GM12892 (cell line): ENCODE measurements at regions not wholly inside any gene's neighbourhood (a gene's known extent, or its start where the extent isn't known, plus 50 kb on each side); places are given as distances from the start of the nearest gene placed in this dataset.

Source experiments
- POLR2A ChIP-seq: IDR thresholded peaks from 2 replicates; pipeline ENCODE4 v1.6.1; 2011; ENCODE audit warnings: low read depth, low read length, control low read depth
- POLR2AphosphoS5 ChIP-seq: IDR thresholded peaks from 2 replicates; pipeline ENCODE4 v1.6.1; 2011; ENCODE audit warnings: low read depth, low read length, control low read depth

- TF ChIP-seq POLR2A (no peak), POLR2AphosphoS5 (no peak)
Measured at GRCh38 chr1:22297999-22298398, 153.7 kb upstream of the ZBTB40 start.
